ENCODE measurements at regions not wholly inside any gene's neighbourhood (a gene's known extent, or its start where the extent isn't known, plus 50 kb on each side); places are given as distances from the start of the nearest gene placed in this dataset.

DNA sequence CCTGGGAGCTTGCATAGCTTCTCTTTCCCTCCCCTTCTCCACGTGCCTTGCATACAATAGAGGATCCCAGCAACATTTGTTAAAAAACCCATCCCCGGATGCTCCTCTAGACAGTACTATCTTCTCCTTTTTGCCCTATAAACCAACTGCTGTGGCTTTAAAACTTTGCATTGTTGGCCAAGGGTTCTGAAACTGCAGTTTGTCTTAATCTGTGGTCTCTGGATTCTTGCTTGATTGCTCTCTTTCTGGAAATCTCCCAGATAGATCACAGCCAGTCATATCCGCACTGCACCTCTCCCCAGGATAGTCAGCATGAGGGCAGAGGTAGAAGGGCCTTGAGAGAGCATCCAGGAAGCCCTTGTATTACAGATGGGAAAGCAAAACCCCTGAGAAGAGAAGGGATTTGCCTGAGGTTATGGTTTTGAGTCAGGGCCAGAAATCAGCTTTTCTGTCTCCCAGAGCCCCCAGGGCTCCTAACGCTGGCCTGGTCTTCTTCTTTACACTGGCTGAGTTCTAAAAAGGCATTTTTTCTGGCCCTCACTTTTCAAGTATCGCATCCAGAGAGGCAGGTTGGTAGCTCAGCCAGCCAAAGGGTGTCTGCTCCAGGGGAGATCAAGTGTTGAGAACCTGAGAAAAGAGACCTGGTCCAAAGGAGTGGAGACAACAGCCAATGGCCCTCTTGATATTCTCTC, 70.6 kb downstream of the ADM start:
- no peak for TF ChIP-seq CTCF (IDR thresholded peaks at IDR 0.05)
- no peak for TF ChIP-seq POLR2A (IDR thresholded peaks at IDR 0.05)
- TF ChIP-seq EP300 (IDR thresholded peaks at IDR 0.05), result no peak
